ENCODE measurements at regions not wholly inside any gene's neighbourhood (a gene's known extent, or its start where the extent isn't known, plus 50 kb on each side); places are given as distances from the start of the nearest gene placed in this dataset.
"Not testable (repeated sequence)": the region's sequence is repeated elsewhere in the genome, so short reads cannot be mapped to it uniquely, and the experiment has no call there.

GRCh38 chr4:27075603-27076002 lies 215.0 kb downstream of the STIM2 start:
- TF ChIP-seq, protein P1, sequence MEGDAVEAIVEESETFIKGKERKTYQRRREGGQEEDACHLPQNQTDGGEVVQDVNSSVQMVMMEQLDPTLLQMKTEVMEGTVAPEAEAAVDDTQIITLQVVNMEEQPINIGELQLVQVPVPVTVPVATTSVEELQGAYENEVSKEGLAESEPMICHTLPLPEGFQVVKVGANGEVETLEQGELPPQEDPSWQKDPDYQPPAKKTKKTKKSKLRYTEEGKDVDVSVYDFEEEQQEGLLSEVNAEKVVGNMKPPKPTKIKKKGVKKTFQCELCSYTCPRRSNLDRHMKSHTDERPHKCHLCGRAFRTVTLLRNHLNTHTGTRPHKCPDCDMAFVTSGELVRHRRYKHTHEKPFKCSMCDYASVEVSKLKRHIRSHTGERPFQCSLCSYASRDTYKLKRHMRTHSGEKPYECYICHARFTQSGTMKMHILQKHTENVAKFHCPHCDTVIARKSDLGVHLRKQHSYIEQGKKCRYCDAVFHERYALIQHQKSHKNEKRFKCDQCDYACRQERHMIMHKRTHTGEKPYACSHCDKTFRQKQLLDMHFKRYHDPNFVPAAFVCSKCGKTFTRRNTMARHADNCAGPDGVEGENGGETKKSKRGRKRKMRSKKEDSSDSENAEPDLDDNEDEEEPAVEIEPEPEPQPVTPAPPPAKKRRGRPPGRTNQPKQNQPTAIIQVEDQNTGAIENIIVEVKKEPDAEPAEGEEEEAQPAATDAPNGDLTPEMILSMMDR (conservative IDR thresholded peaks at IDR 0.05): not testable (repeated sequence)
- TF ChIP-seq EZH2 (IDR thresholded peaks at IDR 0.05; ENCODE audit: low read depth): not testable (repeated sequence)
